ENCODE measurements at regions not wholly inside any gene's neighbourhood (a gene's known extent, or its start where the extent isn't known, plus 50 kb on each side); places are given as distances from the start of the nearest gene placed in this dataset.

DNA sequence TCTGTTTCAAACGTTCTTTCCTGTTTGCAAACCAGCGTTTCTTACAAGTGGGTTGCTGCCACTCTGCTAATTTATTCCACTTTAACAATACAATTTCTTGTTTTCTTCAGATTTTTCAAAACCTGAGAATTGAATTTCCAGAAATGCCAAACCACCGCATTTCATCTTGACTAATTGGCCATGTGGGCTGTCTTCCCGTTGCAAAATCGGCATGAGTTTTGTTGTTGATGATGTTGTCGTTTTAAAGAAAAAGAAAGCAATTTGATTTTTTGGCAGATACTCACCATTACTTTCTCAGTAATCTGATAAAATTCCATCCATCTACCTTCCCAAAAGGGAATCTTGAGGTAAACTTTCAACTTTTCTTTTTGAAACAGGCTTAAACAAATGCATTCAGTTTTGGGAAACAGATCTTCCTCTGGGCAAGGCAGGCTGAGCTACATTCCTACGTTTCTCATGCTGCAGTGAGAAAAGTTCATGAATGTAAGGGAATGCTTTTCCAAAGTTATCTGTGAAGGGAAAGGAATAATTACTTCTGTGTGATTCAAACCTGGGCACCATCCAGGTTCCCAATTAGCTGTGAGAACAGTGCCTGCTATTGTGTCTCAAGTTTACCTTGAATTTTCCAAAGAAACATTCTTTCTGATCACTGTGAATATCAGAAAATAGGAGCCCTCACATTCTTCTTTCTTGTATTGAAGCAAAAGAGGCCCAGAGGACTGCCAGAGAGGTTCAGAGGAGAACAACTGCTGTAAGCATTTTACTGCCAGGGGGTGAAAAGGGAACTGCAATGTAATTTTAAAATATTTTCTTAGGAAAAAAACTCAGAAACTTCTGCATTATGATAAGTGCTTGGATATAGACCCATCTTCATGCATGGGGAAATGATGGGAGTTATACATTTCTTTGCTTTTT is 100.7 kb upstream of the TUT7 start:
- Histone ChIP-seq H3K27ac (peak overlapping the region in 10 of 21 experiments; percentile 2 to 32 (median 22)), H3K4me3 (no peak overlapping the region)

DNA sequence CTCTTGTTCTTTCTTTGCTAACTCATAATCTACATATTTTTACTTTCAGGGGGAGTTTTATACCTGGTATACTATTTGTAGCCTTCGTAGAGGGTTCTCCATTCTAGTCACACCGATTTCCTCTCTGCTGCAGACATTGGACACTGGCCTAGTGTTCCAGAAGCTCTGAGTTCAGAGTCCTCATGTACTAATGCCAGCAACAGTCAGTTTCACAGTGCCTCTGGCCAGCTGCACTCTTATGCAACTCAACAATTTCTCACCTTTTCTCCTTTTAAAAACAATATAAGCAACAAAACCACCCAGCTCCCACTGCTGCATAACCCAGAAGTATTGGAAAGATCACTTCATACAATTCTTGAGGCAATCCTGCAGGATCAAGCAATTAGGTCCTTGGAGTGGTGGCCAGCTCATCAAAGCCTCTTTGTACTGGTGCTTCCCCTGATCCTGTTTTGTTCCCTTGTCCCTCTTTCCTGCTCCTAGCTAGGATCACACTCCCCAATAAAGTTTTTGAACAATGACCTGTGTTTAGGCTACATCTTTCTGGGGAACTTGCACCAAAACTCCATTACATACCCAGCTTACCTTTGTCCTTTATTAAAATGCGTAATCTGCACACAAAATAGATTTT is 98.1 kb upstream of the TUT7 start:
- no peak overlapping the region for H3K27ac ChIP-seq
- no peak overlapping the region for H3K4me3 ChIP-seq

DNA sequence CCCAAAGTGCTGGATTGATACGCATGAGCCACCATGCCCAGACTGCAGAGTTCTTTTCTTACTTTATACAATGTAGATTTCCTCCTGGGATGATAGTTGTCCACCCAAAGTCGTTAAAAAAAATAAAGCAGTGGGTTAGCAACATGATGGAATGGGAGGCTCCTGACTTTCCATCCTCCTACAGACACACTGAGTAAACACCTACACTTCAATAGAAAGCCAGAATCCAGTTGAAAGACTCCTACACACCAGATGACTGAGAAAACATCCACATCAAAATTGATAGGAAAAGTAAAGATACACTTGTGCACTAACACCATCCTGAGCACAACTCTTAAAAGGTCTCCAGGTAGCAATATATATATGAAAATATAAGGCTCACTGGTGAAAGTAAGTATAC is 95.0 kb upstream of the TUT7 start:
- Histone ChIP-seq H3K27ac (no peak overlapping the region), H3K4me3 (no peak overlapping the region)

DNA sequence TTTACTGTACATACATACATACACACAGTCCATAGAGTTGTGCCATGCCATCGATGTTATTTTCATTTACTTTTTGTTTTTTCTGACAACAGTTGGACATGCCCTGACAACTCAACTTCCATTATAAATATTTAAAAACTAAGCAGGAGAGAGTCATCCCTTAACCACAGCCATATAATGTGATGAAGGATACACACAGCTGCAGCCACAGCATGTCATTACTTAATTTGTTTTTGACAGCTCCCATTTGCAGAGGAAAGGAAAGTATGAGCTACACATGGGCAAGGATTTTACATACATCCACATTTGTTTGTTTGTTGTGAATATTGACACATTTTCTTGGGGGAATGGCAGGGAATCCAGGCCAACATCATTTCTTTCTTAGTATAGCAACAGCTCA is 91.5 kb upstream of the TUT7 start:
- H3K27ac ChIP-seq: no peak overlapping the region
- H3K4me3 ChIP-seq: no peak overlapping the region

DNA sequence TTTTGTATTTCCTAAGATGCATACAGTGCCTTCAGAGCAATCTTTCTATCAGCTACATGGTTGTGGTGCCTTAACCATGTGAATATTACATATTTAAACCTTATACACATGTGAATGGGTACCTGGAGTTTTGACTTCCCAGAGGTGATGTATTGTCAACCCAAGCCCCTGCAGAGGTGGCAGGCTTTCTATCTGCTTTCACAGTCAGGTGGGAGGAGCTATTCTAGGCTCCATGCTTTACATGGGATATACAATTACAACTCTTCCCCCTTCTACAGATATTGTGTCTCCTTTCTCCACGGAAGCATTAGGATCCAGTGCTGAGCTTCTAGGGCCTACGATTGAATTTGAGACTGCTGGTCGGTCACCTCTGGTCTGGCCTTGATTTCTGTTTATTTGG is 89.8 kb upstream of the TUT7 start:
- no peak overlapping the region for H3K4me3 ChIP-seq

DNA sequence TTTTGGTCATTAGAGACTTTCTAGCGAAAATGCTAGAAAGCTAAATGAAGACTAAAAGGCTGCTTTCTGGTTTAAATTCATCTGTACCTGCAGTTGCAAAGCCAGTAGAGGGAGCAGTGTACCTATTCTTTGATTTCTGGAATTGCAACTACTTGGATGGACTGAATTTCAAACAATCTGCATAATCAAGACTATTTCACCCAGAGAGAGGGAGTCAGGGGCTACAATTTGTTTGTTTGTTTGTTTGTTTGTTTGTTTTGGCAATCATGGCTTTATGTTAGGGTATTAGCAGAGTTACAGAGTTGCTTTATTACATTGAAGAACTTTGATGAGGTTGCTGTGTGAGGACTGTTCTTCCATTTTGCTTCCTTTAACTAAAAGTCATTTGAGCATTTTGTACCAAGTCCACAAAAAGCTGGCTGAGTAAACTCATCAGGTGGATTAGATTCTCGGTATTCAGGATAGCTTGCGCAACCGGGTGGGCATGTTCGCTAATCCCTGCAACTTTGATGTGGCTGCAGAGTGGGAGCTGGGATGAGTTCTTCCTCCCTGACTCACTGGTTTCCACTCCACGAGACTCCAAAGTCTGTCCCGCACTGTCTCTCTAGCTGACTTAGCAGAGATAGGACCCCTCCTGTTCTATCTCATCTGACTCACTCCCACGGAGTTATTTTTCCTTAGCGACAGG is 80.0 kb upstream of the TUT7 start:
- Histone ChIP-seq H3K4me3 (no peak overlapping the region), H3K27ac (peak overlapping the region in 3 of 21 experiments; percentile 4 to 31 (median 10))

More for the DNA sequence above, 89.8 kb upstream of the TUT7 start:
- H3K27ac ChIP-seq: no peak overlapping the region

DNA sequence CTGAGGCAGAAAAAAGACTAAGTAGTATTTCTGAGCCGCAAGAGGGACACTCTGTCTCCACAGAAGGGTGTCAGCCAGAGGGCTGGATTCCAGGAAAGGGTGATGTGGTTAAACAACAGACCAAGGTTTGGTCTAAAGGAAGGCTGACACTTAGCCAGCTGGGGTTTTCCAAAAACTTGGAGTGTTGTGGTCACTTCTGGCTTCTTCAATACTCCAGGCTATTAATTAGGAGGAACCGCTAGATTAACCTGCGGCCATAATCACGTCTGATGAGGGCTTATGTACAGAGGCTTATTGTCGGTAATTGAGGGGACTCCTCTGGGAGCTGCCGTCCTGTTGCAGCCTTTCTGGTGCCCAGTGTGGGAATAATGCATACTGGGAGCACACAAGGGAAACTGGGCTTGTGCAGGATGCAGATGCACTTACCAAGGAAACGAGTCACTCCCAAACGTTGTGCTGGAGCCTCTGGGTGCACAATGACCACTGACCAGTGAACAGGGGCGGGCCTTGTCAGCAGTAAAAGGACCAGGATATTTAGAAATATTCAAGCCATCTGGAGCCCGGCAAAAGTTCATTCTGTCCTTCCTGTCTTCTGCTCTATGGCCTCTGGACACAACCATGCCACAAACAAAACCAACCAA is 70.2 kb upstream of the TUT7 start:
- no peak overlapping the region for H3K4me3 ChIP-seq
- peak overlapping the region in 1 of 21 experiments; percentile 16 for H3K27ac ChIP-seq

DNA sequence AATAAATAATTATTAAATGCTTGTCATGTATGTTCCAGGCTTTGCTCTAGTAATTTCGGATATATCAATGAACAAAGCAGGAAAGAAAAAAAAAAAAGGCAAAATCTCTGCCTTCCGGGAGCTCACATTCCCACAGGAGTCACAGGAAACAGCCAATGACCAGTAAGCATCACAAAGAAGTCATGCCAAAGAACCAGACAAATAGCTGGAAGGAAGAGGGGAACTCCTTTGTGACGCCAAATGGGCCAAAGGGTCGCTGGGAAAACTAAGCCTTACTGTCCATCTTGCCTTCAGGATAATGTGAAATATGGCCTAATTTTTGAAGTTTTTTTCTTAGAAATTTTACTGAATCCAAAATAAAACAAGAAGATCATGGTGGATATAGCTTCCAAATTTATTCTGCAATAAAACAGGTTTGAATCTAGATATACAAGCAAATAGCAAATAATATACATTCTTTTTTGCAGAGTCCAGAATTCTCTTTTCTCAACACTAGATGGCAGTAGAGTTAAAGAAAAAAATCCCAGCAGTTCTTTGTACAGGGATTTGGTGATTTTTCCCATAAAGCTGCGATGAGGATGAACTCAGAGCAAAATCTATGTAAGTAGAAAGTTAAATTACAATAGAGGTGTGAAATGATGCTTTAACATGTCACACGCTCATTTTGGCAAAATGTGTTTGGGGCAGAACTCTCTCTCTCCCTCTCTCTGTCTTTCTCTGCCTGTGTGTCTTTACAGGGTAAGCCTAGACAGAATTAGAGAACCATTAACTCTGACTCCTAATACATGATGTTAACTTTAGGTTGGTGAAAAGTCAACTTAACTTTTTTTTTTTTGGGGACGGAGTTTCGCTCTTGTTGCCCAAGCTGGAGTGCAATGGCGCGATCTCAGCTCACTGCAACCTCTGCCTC is 60.0 kb upstream of the TUT7 start:
- H3K27ac ChIP-seq: no peak overlapping the region

DNA sequence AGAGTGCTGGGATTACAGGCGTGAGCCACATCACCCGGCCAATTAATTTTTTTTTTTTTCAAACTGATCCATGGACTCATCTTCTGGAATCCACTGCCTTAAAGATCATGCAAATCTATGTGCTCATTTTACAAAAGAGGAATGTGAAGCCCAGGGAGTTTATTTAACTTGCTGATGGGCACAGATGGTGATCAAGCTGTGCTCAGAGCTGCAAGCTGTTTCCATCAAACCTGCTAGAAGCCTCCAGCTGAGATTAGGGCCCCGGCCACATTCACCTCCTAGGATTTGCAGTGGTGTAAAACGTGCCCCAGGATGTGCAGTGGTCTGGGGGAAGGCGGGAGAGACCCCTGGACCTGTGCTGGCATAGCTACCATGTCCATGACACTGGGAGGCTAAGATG is 56.1 kb upstream of the TUT7 start:
- H3K4me3 ChIP-seq: no peak overlapping the region
- no peak overlapping the region for H3K27ac ChIP-seq

More for the DNA sequence above, 60.0 kb upstream of the TUT7 start:
- H3K4me3 ChIP-seq: no peak overlapping the region

DNA sequence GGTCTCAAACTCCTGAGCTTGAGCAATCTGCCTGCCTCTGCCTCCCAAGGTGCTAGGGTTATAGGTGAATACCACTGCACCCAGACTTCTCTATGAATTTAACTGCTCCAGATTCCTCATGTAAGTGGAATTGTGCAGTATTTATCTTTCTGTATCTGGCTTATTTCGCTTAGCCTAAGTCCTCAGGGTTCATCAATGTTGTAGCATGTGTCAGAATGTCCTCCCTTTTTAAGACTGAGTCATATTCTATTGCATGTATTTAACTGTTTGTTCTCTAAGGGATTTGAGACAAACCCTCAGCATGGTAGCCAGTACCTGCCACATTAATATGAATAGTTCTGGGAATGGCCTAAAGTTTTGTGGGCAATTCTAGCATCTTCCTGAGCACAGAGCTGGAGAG is 53.9 kb upstream of the TUT7 start:
- H3K27ac ChIP-seq: peak overlapping the region in 8 of 21 experiments; percentile 16 to 86 (median 72)

DNA sequence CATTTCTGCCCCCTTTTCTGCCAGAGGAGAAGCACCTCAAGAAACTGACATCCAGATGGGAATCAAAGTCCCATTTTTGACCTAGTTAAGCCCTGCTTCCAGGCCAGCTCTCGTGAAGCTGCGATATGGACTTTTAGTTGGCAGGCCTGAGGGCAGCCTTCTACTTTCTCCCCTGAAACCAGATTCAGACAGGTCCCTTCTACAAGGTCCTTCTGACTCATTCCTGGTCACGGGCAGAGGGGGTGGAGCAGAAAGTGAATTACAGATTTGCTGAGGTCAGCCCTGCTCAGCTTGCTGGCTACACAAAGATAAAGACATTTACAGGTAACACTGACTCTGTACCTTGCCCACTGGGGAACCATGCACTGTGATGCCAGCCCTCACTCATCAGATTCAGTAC is 52.8 kb upstream of the TUT7 start:
- Histone ChIP-seq H3K4me3 (no peak overlapping the region), H3K27ac (peak overlapping the region in 18 of 21 experiments; percentile 30 to 86 (median 63))

More for the DNA sequence above, 53.9 kb upstream of the TUT7 start:
- no peak overlapping the region for H3K4me3 ChIP-seq

DNA sequence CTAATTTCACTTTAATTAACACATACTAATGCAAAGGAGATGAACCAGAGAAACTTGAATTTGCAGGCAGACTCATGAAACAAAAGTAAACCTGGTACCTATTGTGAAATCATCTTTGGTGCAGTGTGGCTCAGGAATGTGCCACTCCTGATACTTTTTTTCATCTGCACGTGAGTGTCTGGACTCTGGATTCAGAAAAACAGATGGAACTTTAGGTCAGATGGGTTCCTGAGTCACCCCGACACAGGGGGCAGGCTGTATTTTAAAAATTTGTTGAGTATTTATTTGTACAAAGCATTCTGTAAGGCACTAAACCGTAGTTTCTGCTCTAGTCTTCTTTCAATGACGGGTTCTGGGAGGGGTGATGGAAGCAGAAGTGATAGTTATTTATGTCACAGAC is 52.2 kb upstream of the TUT7 start:
- Histone ChIP-seq H3K27ac (peak overlapping the region in 20 of 21 experiments; percentile 22 to 86 (median 57)), H3K4me3 (no peak overlapping the region)

DNA sequence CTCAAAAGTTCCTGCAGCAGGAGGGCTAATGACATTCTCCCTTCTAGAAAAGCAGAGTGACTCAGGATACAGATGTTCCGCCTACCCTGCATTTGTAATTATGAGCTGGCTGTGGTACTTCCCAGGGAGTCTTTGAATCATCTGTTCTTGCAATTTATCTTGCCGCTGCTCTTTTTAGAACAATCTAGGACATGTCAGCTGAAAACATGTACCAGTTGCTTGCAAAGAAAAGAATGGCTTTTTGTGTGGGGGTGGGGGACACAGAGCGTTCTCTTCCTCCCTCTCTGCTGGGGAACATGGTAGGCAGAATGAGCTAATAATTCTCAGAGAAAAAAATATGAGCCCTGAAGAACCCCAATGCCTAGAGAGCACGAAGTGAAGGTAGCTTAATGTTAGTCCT is 51.7 kb upstream of the TUT7 start:
- Histone ChIP-seq H3K27ac (peak overlapping the region in 20 of 21 experiments; percentile 22 to 86 (median 57)), H3K4me3 (no peak overlapping the region)

DNA sequence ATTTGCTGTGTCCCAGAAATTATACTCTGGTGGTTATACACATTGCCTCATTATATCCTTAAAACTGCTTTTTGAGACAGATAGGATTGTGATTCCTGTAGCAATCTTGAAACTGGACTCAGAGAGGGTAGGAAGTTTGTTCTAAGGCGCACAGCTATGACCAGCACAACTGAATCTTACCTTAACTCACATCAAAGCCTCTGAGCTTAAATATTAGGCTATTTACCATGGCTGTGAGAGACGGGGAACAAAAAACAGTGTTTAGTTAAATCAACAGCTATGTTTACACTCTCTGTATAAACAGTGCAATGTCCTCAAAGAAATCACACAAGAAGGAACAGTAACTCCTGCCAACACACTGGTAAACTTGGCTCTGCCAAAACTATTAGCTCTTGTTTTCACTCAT is 50.9 kb upstream of the TUT7 start:
- H3K27ac ChIP-seq: peak overlapping the region in 9 of 21 experiments; percentile 40 to 86 (median 74)

More for the DNA sequence above, 50.9 kb upstream of the TUT7 start:
- H3K4me3 ChIP-seq: no peak overlapping the region

Data from skin epidermis (tissue), 12 donors.